DND-41 (cell line): ENCODE measurements at regions not wholly inside any gene's neighbourhood (a gene's known extent, or its start where the extent isn't known, plus 50 kb on each side); places are given as distances from the start of the nearest gene placed in this dataset.

Source experiments
- EZH2 ChIP-seq: IDR thresholded peaks from 3 replicates; pipeline ENCODE4 v1.6.1; 2012; ENCODE audit warnings: borderline replicate concordance, low read depth, mild to moderate bottlenecking, moderate library complexity, low read length, inconsistent platforms; ENCODE audit not compliant: severe bottlenecking
- TF ChIP-seq, protein P1 (sequence below): IDR thresholded peaks from 2 replicates; pipeline ENCODE4 v1.5.1; 2012; ENCODE audit warnings: borderline replicate concordance, low read length, moderate library complexity, mild to moderate bottlenecking; ENCODE audit not compliant: poor library complexity, severe bottlenecking; ENCODE audit errors: extremely low read depth

DNA sequence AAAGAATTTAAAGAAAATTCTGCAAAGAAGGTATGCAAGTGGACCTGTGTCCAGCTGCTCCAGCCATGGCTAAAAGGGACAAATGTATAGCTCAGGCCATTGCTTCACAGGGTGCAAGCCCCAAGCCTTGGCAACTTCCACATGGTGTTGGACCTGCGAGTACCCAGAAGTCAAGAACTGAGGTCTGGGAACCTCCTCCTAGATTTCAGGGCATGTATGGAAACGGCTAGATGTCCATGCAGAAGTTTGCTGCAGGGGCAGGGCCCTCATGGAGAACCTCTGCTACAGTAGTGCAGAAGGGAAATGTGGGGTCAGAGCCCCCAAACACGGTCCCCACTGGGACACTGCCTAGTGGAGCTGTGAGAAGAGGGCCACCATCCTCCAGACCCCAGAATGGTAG, 284.0 kb upstream of the RAB6C start:
- no peak for TF ChIP-seq EZH2
- TF ChIP-seq, protein P1, sequence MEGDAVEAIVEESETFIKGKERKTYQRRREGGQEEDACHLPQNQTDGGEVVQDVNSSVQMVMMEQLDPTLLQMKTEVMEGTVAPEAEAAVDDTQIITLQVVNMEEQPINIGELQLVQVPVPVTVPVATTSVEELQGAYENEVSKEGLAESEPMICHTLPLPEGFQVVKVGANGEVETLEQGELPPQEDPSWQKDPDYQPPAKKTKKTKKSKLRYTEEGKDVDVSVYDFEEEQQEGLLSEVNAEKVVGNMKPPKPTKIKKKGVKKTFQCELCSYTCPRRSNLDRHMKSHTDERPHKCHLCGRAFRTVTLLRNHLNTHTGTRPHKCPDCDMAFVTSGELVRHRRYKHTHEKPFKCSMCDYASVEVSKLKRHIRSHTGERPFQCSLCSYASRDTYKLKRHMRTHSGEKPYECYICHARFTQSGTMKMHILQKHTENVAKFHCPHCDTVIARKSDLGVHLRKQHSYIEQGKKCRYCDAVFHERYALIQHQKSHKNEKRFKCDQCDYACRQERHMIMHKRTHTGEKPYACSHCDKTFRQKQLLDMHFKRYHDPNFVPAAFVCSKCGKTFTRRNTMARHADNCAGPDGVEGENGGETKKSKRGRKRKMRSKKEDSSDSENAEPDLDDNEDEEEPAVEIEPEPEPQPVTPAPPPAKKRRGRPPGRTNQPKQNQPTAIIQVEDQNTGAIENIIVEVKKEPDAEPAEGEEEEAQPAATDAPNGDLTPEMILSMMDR: no peak
